Caco-2 (cell line): ENCODE measurements at regions not wholly inside any gene's neighbourhood (a gene's known extent, or its start where the extent isn't known, plus 50 kb on each side); places are given as distances from the start of the nearest gene placed in this dataset.

ENCODE experiments used
- BruUV-seq: library from RNA; stranded (reverse); fragments of 400-500 nt; replicated peaks from 2 replicates; lab custom pipeline; 2021; lab: Mats Ljungman, UMichigan
- CTCF ChIA-PET: fragments of 300-600 bp; sonication (Branson Sonifier 250); formaldehyde crosslinking; loops from one replicate; lab custom pipeline; 2022; ENCODE audit warnings: antibody characterized with exemption; lab: Charles Lee
- POLR2A ChIA-PET: fragments of 300-600 bp; sonication (Branson Sonifier 250); formaldehyde crosslinking; loops from one replicate; lab custom pipeline; 2022; ENCODE audit warnings: antibody characterized with exemption; lab: Charles Lee
- DNase-seq, 2 experiments: peaks; one replicate each; pipeline versions ENCODE4 v3.0.0 to v3.0.0-alpha.2; 2020 to 2022
- H3K27me3 ChIP-seq: replicated peaks from 2 replicates; pipeline ENCODE4 v1.6.0; 2011; ENCODE audit warnings: low read length; ENCODE audit not compliant: control insufficient read depth, insufficient read depth
- H3K36me3 ChIP-seq: 2 replicates; pipeline ENCODE4 v1.5.1; 2011; ENCODE audit warnings: low read length; ENCODE audit not compliant: control insufficient read depth, insufficient read depth
- H3K4me1 ChIP-seq: fragments of 250-450 bp; sonication (Bioruptor Pico); 2 replicates; pipeline ENCODE4 v1.5.1; 2020; ENCODE audit warnings: mild to moderate bottlenecking
- H3K4me3 ChIP-seq: 2 replicates; pipeline ENCODE4 v1.5.1; 2011; ENCODE audit warnings: low read depth, mild to moderate bottlenecking, control low read depth, low read length
- H3K9me3 ChIP-seq: fragments of 250-450 bp; sonication (Bioruptor Pico); 2 replicates; pipeline ENCODE4 v1.5.1; 2020; ENCODE audit warnings: mild to moderate bottlenecking, moderate library complexity
- H3K27ac Mint-ChIP-seq: one replicate; pipeline ENCODE4 v1.8.0; 2022; ENCODE audit warnings: mixed read lengths; ENCODE audit not compliant: unreplicated experiment
- H3K27me3 Mint-ChIP-seq: one replicate; pipeline ENCODE4 v1.8.0; 2022; ENCODE audit warnings: mixed read lengths; ENCODE audit not compliant: insufficient read depth, unreplicated experiment
- H3K36me3 Mint-ChIP-seq: one replicate; pipeline ENCODE4 v1.8.0; 2022; ENCODE audit warnings: mild to moderate bottlenecking, mixed read lengths; ENCODE audit not compliant: insufficient read depth, unreplicated experiment
- H3K4me1 Mint-ChIP-seq: one replicate; pipeline ENCODE4 v1.8.0; 2022; ENCODE audit warnings: low read depth, mixed read lengths; ENCODE audit not compliant: unreplicated experiment
- H3K4me3 Mint-ChIP-seq: one replicate; pipeline ENCODE4 v1.8.0; 2022; ENCODE audit warnings: mild to moderate bottlenecking, moderate library complexity, mixed read lengths; ENCODE audit not compliant: unreplicated experiment
- H3K9me3 Mint-ChIP-seq: one replicate; pipeline ENCODE4 v1.8.0; 2022; ENCODE audit warnings: mixed read lengths; ENCODE audit not compliant: unreplicated experiment
- intact Hi-C: fragments of 100-400 bp; cut with micrococcal nuclease; formaldehyde crosslinking; loops from one replicate; pipeline ENCODE4 v1.10.0; 2022; ENCODE audit not compliant: unreplicated experiment
- TF ChIP-seq, protein P1 (sequence below), 2 experiments: fragments of 200-600 bp in 1 of 2; IDR thresholded peaks; 1 replicate in 1 of 2; 2 replicates in 1 of 2; pipeline versions ENCODE4 v1.5.1 to v1.8.0; 2011 to 2022; ENCODE audit warnings: antibody characterized with exemption in 1 of 2, control low read depth in 1 of 2, inconsistent platforms in 1 of 2, low read depth in 1 of 2, low read length in 1 of 2, mild to moderate bottlenecking in 1 of 2, moderate library complexity in 1 of 2; ENCODE audit not compliant: insufficient read depth in 1 of 2, severe bottlenecking in 1 of 2, unreplicated experiment in 1 of 2

DNA sequence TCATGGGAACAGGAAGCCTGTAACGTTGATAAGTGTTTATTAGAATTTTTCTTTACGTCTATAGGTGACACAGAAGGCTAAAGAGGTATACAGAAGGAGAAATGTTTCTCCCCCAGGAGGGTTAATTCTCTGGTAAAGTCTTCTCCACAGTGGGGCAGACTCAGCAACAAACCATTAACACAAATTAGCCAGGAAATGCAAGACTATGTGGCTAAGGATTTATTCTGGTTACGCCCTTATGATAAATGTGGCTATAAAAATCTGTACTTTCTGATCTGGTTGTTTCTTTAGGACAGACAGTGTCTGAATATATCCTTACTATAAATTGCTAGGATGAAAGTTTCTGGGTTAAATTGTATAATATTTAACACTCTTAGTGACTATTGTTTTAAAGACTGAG is 423.3 kb downstream of the FLRT2 start:
- no peak overlapping the region for H3K4me3 Mint-ChIP-seq
- H3K27me3 Mint-ChIP-seq, result no peaks in the 10 kb centered on the region
- H3K9me3 ChIP-seq, result no peaks in the 10 kb centered on the region
- intact Hi-C loops, result no loop called here
- H3K36me3 ChIP-seq, result no peaks in the 10 kb centered on the region
- TF ChIP-seq, protein P1, sequence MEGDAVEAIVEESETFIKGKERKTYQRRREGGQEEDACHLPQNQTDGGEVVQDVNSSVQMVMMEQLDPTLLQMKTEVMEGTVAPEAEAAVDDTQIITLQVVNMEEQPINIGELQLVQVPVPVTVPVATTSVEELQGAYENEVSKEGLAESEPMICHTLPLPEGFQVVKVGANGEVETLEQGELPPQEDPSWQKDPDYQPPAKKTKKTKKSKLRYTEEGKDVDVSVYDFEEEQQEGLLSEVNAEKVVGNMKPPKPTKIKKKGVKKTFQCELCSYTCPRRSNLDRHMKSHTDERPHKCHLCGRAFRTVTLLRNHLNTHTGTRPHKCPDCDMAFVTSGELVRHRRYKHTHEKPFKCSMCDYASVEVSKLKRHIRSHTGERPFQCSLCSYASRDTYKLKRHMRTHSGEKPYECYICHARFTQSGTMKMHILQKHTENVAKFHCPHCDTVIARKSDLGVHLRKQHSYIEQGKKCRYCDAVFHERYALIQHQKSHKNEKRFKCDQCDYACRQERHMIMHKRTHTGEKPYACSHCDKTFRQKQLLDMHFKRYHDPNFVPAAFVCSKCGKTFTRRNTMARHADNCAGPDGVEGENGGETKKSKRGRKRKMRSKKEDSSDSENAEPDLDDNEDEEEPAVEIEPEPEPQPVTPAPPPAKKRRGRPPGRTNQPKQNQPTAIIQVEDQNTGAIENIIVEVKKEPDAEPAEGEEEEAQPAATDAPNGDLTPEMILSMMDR (IDR thresholded peaks at IDR 0.05; ENCODE audit: insufficient read depth in 1 of 2, low read depth in 1 of 2, low read length in 1 of 2, severe bottlenecking in 1 of 2, unreplicated experiment in 1 of 2), result no peak
- DNase-seq, result no peak
- H3K4me1 Mint-ChIP-seq, result no peaks in the 10 kb centered on the region
- CTCF ChIA-PET, result no interaction called here
- H3K27ac Mint-ChIP-seq, result no peak overlapping the region
- POLR2A ChIA-PET, result no interaction called here
- H3K36me3 Mint-ChIP-seq, result no peaks in the 10 kb centered on the region
- no peaks in the 10 kb centered on the region for H3K9me3 Mint-ChIP-seq
- no peaks in the 10 kb centered on the region for H3K27me3 ChIP-seq
- H3K4me3 ChIP-seq, result no peak overlapping the region
- no peaks in the 10 kb centered on the region for H3K4me1 ChIP-seq
- BruUV-seq, result no TSS peak

DNA sequence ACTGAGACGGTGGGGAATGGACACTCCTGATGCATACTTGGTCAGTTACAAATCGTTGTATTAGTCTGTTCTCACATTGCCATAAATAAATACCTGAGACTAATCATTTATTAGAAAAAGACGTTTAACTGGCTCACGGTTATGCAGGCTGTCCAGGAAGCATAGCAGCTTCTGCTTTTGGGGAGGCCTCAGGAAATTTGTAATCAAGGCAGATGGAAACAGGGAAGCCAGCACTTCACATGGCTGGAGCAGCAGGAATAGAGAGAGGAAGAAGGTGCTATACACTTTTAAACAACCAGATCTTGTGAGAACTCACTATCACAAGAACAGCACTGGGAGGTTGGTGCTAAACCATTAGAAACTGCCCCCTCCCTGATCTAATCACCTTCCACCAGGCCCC is 418.2 kb downstream of the FLRT2 start:
- no TSS peak for BruUV-seq
- Mint-ChIP-seq H3K9me3 (no peaks in the 10 kb centered on the region), H3K4me1 (no peaks in the 10 kb centered on the region), H3K27ac (no peak overlapping the region), H3K36me3 (no peaks in the 10 kb centered on the region), H3K4me3 (no peak overlapping the region), H3K27me3 (peaks cover 3% of the 10 kb centered on the region)
- H3K36me3 ChIP-seq, result no peaks in the 10 kb centered on the region
- H3K4me3 ChIP-seq, result no peak overlapping the region
- no peak for DNase-seq
- ChIA-PET CTCF (no interaction called here), POLR2A (no interaction called here)
- intact Hi-C loops, result no loop called here
- TF ChIP-seq, protein P1 (IDR thresholded peaks at IDR 0.05; ENCODE audit: insufficient read depth in 1 of 2, low read depth in 1 of 2, low read length in 1 of 2, severe bottlenecking in 1 of 2, unreplicated experiment in 1 of 2), result no peak
- no peaks in the 10 kb centered on the region for H3K27me3 ChIP-seq
- no peaks in the 10 kb centered on the region for H3K9me3 ChIP-seq
- no peaks in the 10 kb centered on the region for H3K4me1 ChIP-seq

GRCh38 chr14:85947461-85948139 is 417.7 kb downstream of the FLRT2 start:
- Mint-ChIP-seq H3K4me1 (no peaks in the 10 kb centered on the region), H3K36me3 (no peaks in the 10 kb centered on the region), H3K27me3 (peaks cover 3% of the 10 kb centered on the region), H3K9me3 (no peaks in the 10 kb centered on the region), H3K4me3 (no peak overlapping the region), H3K27ac (no peak overlapping the region)
- Histone ChIP-seq H3K9me3 (no peaks in the 10 kb centered on the region), H3K27me3 (no peaks in the 10 kb centered on the region), H3K36me3 (no peaks in the 10 kb centered on the region), H3K4me1 (no peaks in the 10 kb centered on the region), H3K4me3 (no peak overlapping the region)
- intact Hi-C loops, result no loop called here
- ChIA-PET POLR2A (no interaction called here), CTCF (no interaction called here)
- DNase-seq, result no peak
- BruUV-seq, result no TSS peak
- TF ChIP-seq, protein P1 (IDR thresholded peaks at IDR 0.05; ENCODE audit: insufficient read depth in 1 of 2, low read depth in 1 of 2, low read length in 1 of 2, severe bottlenecking in 1 of 2, unreplicated experiment in 1 of 2), result no peak
